ENCODE measurements at regions not wholly inside any gene's neighbourhood (a gene's known extent, or its start where the extent isn't known, plus 50 kb on each side); places are given as distances from the start of the nearest gene placed in this dataset.

- ATAC-seq (ENCODE audit: low read depth): no peak
- Histone ChIP-seq H2AFZ (replicated peaks; ENCODE audit: low read length, poor library complexity) (no peak overlapping the region), H3K18ac (ENCODE audit: low read depth, low read length) (no peak overlapping the region), H3K4me1 (ENCODE audit: control insufficient read depth, insufficient read depth, low read length) (no peaks in the 10 kb centered on the region), H2AK5ac (ENCODE audit: low read depth, low read length) (no peak overlapping the region), H3K14ac (replicated peaks; ENCODE audit: low read depth, low read length) (no peak overlapping the region), H2AK9ac (replicated peaks; ENCODE audit: low read depth, low read length, poor library complexity) (no peak overlapping the region), H4K5ac (ENCODE audit: low read depth, low read length) (no peak overlapping the region), H3K9me3 (ENCODE audit: control insufficient read depth, insufficient read depth, low read length) (peaks cover 5% of the 10 kb centered on the region; the same call in 1 of the 2 replicates), H2BK15ac (ENCODE audit: low read depth, low read length) (no peak overlapping the region), H3K23ac (ENCODE audit: low read depth, low read length) (no peak overlapping the region), H3K9ac (ENCODE audit: low read depth, low read length) (no peak overlapping the region), H3K79me1 (ENCODE audit: low read depth in 1 of 2, low read length in 2 of 2) (no peaks in the 10 kb centered on the region), H3K27ac (ENCODE audit: insufficient read depth, low read length) (no peak overlapping the region), H3K56ac (ENCODE audit: extremely low read depth, insufficient read depth, low read length) (no peak overlapping the region), H3K27me3 (ENCODE audit: control insufficient read depth, insufficient read depth, low read length) (no peaks in the 10 kb centered on the region), H4K91ac (ENCODE audit: insufficient read depth, low read depth, low read length) (no peak overlapping the region), H2BK20ac (ENCODE audit: low read depth, low read length) (no peak overlapping the region), H3K4ac (ENCODE audit: low read depth, low read length) (no peak overlapping the region), H3K4me3 (ENCODE audit: insufficient read depth, low read depth, low read length) (no peak overlapping the region), H3K9me1 (ENCODE audit: insufficient read depth, low read length) (no peaks in the 10 kb centered on the region), H4K20me1 (ENCODE audit: insufficient read depth, low read length) (no peaks in the 10 kb centered on the region), H3K36me3 (ENCODE audit: control insufficient read depth, insufficient read depth, low read length) (no peaks in the 10 kb centered on the region), H3K4me2 (ENCODE audit: low read depth, low read length) (no peak overlapping the region), H4K8ac (ENCODE audit: low read depth in 2 of 2, low read length in 2 of 2) (no peak overlapping the region), H2BK120ac (ENCODE audit: low read depth, low read length) (no peak overlapping the region), H2BK5ac (ENCODE audit: low read depth, low read length, poor library complexity, severe bottlenecking) (no peak overlapping the region)
- BruUV-seq (replicated peaks): no TSS peak
- no peak for DNase-seq
- POLR2A ChIA-PET (ENCODE audit: unreplicated experiment): no interaction called here
- intact Hi-C loops (cut with micrococcal nuclease): no loop called here
- CTCF ChIA-PET: no interaction called here
- TF ChIP-seq CHD1 (IDR thresholded peaks at IDR 0.05; ENCODE audit: low read depth, low read length) (no peak), MAZ (IDR thresholded peaks at IDR 0.05; ENCODE audit: borderline replicate concordance, low read depth, low read length) (no peak), MAFK (IDR thresholded peaks at IDR 0.05; ENCODE audit: low read depth, low read length) (no peak), ELK1 (IDR thresholded peaks at IDR 0.05; ENCODE audit: borderline replicate concordance, low read depth, low read length) (no peak), USF2 (IDR thresholded peaks at IDR 0.05; ENCODE audit: low read depth, low read length) (no peak), RFX5 (IDR thresholded peaks at IDR 0.05; ENCODE audit: low read depth, low read length) (no peak), CEBPB (IDR thresholded peaks at IDR 0.05; ENCODE audit: low read depth, low read length) (no peak), SMC3 (IDR thresholded peaks at IDR 0.05; ENCODE audit: low read depth, low read length) (no peak), RCOR1 (IDR thresholded peaks at IDR 0.05; ENCODE audit: insufficient replicate concordance, low read length) (no peak), BHLHE40 (IDR thresholded peaks at IDR 0.05; ENCODE audit: low read depth, low read length) (no peak), RAD21 (IDR thresholded peaks at IDR 0.05; ENCODE audit: low read length) (no peak), MXI1 (IDR thresholded peaks at IDR 0.05; ENCODE audit: borderline replicate concordance, low read depth, low read length) (no peak), NFE2L2 (IDR thresholded peaks at IDR 0.05; ENCODE audit: low read depth, low read length) (no peak), FOS (IDR thresholded peaks at IDR 0.05; ENCODE audit: low read depth, low read length) (no peak), CTCF (conservative IDR thresholded peaks at IDR 0.05; ENCODE audit: low read depth, low read length) (no peak), POLR2A (IDR thresholded peaks at IDR 0.05; ENCODE audit: low read depth, low read length) (no peak)
- WGBS, 2 experiments (ENCODE audit: extremely low coverage in 2 of 2, insufficient read length in 1 of 2): no CpG with 5 or more reads among the region's 2 CpGs
- in situ Hi-C loops (cut with MboI; ENCODE audit: low sequenced_read_pairs): no loop called here
- dilution Hi-C loops (cut with HindIII; ENCODE audit: low sequenced_read_pairs, unreplicated experiment): no loop called here
Observed at GRCh38 chrX:155666741-155667140, 54.0 kb upstream of the TMLHE start.
